GM12878 (cell line): ENCODE measurements at regions not wholly inside any gene's neighbourhood (a gene's known extent, or its start where the extent isn't known, plus 50 kb on each side); places are given as distances from the start of the nearest gene placed in this dataset.

Experiments used
- ATAC-seq: fragments of 200-7000 bp; cut with Tn5 transposase; 3 replicates; pipeline ENCODE4 v1.9.1; 2020; ENCODE audit warnings: mild to moderate bottlenecking, moderate library complexity
- BruUV-seq: library from RNA; stranded (reverse); fragments of 400-500 nt; replicated peaks from 2 replicates; lab custom pipeline; 2021; lab: Mats Ljungman, UMichigan
- CTCF ChIA-PET: fragments of 300-600 bp; sonication (Branson Sonifier 250); formaldehyde crosslinking; extraction: SDS; loops from one replicate; lab custom pipeline; 2021; ENCODE audit warnings: inconsistent platforms; lab: Yijun Ruan, JAX
- POLR2A ChIA-PET: fragments of 350-600 bp; formaldehyde crosslinking; extraction: SDS; loops from one replicate; lab custom pipeline; 2021; ENCODE audit warnings: inconsistent platforms; lab: Charles Lee
- RAD21 ChIA-PET: fragments of 300-600 bp; sonication (Branson Sonifier 250); formaldehyde crosslinking; loops from one replicate; lab custom pipeline; 2023; ENCODE audit warnings: antibody characterized with exemption; ENCODE audit not compliant: unreplicated experiment; lab: Charles Lee
- SMC1A ChIA-PET: fragments of 300-600 bp; sonication (Branson Sonifier 250); formaldehyde crosslinking; loops from one replicate; lab custom pipeline; 2023; ENCODE audit not compliant: unreplicated experiment, uncharacterized antibody; lab: Charles Lee
- DNase-seq: peaks from one replicate; pipeline ENCODE4 v3.0.0-alpha.2; 2011; ENCODE audit warnings: low read depth, low spot score
- FAIRE-seq: peaks from 3 replicates; lab custom pipeline; 2011; peaks lifted over from hg19 to GRCh38; lab: Jason Lieb, UNC
- H2AFZ ChIP-seq: 2 replicates; pipeline ENCODE4 v1.6.0; 2011; ENCODE audit warnings: low read depth, low read length, control low read depth; ENCODE audit not compliant: control insufficient read depth
- H3K27ac ChIP-seq: 2 replicates; pipeline ENCODE4 v1.5.1; 2011; ENCODE audit warnings: control low read depth; ENCODE audit not compliant: control insufficient read depth, insufficient read depth
- H3K27me3 ChIP-seq, 2 experiments: replicated peaks in 1 of 2; 2 replicates each; pipeline versions ENCODE4 v1.6.0 to v1.6.1; 2011; ENCODE audit warnings: low read length in 1 of 2; ENCODE audit not compliant: control insufficient read depth in 2 of 2, insufficient read depth in 2 of 2
- H3K36me3 ChIP-seq, 2 experiments: 2 replicates each; pipeline ENCODE4 v1.5.1; 2011; ENCODE audit warnings: low read length in 1 of 2; ENCODE audit not compliant: control insufficient read depth in 2 of 2, insufficient read depth in 2 of 2
- H3K4me1 ChIP-seq: 2 replicates; pipeline ENCODE4 v1.6.1; 2011; ENCODE audit warnings: mild to moderate bottlenecking, low read length, moderate library complexity, mixed read lengths; ENCODE audit not compliant: control insufficient read depth, insufficient read depth
- H3K4me2 ChIP-seq: 2 replicates; pipeline ENCODE4 v1.6.0; 2011; ENCODE audit warnings: control low read depth; ENCODE audit not compliant: control insufficient read depth, insufficient read depth
- H3K4me3 ChIP-seq: fragments of 200-600 bp; sonication (generic); 2 replicates; pipeline ENCODE4 v1.5.1; 2016
- H3K79me2 ChIP-seq: 2 replicates; pipeline ENCODE4 v1.6.0; 2011; ENCODE audit warnings: low read length; ENCODE audit not compliant: control insufficient read depth, insufficient read depth
- H3K9ac ChIP-seq: 2 replicates; pipeline ENCODE4 v1.8.0; 2011; ENCODE audit warnings: low read length, control low read depth, mixed read lengths; ENCODE audit not compliant: control insufficient read depth, insufficient read depth
- H3K9me3 ChIP-seq: replicated peaks from 3 replicates; pipeline ENCODE4 v1.5.1; 2011; ENCODE audit warnings: mild to moderate bottlenecking, low read length; ENCODE audit not compliant: control insufficient read depth, insufficient read depth
- H4K20me1 ChIP-seq: 2 replicates; pipeline ENCODE4 v1.6.0; 2011; ENCODE audit not compliant: control insufficient read depth, insufficient read depth
- ASH2L ChIP-seq: fragments of 300-600, 200-600 bp; sonication (generic); IDR thresholded peaks from 2 replicates; pipeline ENCODE4 v1.6.1; 2017; ENCODE audit warnings: low read depth, mild to moderate bottlenecking, borderline replicate concordance
- LARP7 ChIP-seq: fragments of 450-650 bp; IDR thresholded peaks from 2 replicates; pipeline ENCODE4 v1.6.1; 2017; ENCODE audit warnings: mild to moderate bottlenecking
- RFX5 ChIP-seq: IDR thresholded peaks from 2 replicates; pipeline ENCODE4 v1.6.1; 2011; ENCODE audit warnings: low read depth, low read length, improper control_type of control experiment
- SIN3A ChIP-seq: IDR thresholded peaks from 2 replicates; pipeline ENCODE4 v1.6.1; 2012; ENCODE audit warnings: low read depth, low read length, improper control_type of control experiment
- ZNF622 ChIP-seq: fragments of 450-650 bp; IDR thresholded peaks from 2 replicates; pipeline ENCODE4 v1.6.1; 2017; ENCODE audit warnings: mild to moderate bottlenecking, inconsistent platforms
- WGBS: methylation state at CpG from one replicate; pipeline ENCODE4 v1.1.6; 2016; ENCODE audit warnings: low lambda C conversion rate; ENCODE audit not compliant: insufficient replicate concordance, insufficient coverage; ENCODE audit errors: missing lambda C conversion rate; 5-methylcytosine and 5-hydroxymethylcytosine counted together
- in situ Hi-C: fragments of 300-500 bp; cut with MboI; formaldehyde crosslinking; loops from 9 replicates; pipeline ENCODE4 v1.14.3; 2018; ENCODE audit warnings: mixed read lengths
- intact Hi-C: fragments of 100-400 bp; cut with micrococcal nuclease; formaldehyde crosslinking; loops from one replicate; pipeline ENCODE4 v1.14.2; 2022; ENCODE audit not compliant: unreplicated experiment
- TF ChIP-seq, protein P1 (sequence below): fragments of 450-650 bp; conservative IDR thresholded peaks from 2 replicates; pipeline ENCODE4 v1.6.1; 2017; ENCODE audit warnings: mild to moderate bottlenecking, moderate library complexity
- TF ChIP-seq, protein P2 (sequence below): fragments of 450-650 bp; formaldehyde crosslinking; IDR thresholded peaks from 2 replicates; pipeline ENCODE4 v1.4.0; 2022; ENCODE audit warnings: mild to moderate bottlenecking, moderate library complexity

DNA sequence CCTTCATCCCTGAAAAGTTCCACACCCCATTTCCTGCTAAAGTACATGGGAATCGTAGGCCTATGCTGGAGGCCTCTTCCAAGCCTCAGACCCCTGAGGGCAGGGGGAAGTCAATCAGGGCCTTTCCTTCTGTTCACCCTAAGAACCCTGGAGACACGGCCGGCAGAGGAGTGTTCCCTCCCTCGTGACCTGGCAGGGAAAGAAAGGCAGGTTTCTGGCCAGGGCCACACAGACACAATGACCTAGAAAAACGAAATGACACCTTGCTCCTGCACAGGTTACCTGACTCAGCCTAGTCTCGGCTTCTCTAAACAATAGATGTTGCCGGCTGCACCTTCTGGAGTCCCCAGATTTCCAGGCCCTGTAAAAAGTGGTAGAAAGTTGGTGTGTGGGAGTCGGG, 60.6 kb upstream of the CADM1 start:
- H3K27me3 ChIP-seq = peaks cover 0 to 3% of the 10 kb centered on the region in 2 experiments; a peak in 2 of 4 replicates
- TF ChIP-seq SIN3A = no peak
- no peak for TF ChIP-seq ZNF622
- no peak for TF ChIP-seq RFX5
- TF ChIP-seq, protein P1, sequence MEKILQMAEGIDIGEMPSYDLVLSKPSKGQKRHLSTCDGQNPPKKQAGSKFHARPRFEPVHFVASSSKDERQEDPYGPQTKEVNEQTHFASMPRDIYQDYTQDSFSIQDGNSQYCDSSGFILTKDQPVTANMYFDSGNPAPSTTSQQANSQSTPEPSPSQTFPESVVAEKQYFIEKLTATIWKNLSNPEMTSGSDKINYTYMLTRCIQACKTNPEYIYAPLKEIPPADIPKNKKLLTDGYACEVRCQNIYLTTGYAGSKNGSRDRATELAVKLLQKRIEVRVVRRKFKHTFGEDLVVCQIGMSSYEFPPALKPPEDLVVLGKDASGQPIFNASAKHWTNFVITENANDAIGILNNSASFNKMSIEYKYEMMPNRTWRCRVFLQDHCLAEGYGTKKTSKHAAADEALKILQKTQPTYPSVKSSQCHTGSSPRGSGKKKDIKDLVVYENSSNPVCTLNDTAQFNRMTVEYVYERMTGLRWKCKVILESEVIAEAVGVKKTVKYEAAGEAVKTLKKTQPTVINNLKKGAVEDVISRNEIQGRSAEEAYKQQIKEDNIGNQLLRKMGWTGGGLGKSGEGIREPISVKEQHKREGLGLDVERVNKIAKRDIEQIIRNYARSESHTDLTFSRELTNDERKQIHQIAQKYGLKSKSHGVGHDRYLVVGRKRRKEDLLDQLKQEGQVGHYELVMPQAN = no peak
- no peak for TF ChIP-seq LARP7
- TF ChIP-seq, protein P2, sequence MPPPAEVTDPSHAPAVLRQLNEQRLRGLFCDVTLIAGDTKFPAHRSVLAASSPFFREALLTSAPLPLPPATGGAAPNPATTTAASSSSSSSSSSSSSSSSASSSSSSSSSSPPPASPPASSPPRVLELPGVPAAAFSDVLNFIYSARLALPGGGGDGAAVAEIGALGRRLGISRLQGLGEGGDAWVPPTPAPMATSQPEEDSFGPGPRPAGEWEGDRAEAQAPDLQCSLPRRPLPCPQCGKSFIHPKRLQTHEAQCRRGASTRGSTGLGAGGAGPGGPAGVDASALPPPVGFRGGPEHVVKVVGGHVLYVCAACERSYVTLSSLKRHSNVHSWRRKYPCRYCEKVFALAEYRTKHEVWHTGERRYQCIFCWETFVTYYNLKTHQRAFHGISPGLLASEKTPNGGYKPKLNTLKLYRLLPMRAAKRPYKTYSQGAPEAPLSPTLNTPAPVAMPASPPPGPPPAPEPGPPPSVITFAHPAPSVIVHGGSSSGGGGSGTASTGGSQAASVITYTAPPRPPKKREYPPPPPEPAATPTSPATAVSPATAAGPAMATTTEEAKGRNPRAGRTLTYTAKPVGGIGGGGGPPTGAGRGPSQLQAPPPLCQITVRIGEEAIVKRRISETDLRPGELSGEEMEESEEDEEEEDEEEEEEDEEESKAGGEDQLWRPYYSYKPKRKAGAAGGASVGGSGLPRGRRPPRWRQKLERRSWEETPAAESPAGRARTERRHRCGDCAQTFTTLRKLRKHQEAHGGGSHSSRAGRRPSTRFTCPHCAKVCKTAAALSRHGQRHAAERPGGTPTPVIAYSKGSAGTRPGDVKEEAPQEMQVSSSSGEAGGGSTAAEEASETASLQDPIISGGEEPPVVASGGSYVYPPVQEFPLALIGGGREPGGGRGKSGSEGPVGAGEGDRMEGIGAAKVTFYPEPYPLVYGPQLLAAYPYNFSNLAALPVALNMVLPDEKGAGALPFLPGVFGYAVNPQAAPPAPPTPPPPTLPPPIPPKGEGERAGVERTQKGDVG (CRISPR knock-in tag) = no peak
- TF ChIP-seq ASH2L = no peak
- CTCF ChIA-PET = no interaction called here
- ATAC-seq (no peak), FAIRE-seq (no peak), DNase-seq (no peak)
- H3K4me2 ChIP-seq = no peak overlapping the region
- H3K9ac ChIP-seq = no peak overlapping the region
- no TSS peak for BruUV-seq
- no peaks in the 10 kb centered on the region for H3K9me3 ChIP-seq
- WGBS = 26% methylated on average over 8 of the region's 8 CpGs
- in situ Hi-C loops = no loop called here
- no peaks in the 10 kb centered on the region for H3K79me2 ChIP-seq
- RAD21 ChIA-PET = no interaction called here
- no peak overlapping the region for H3K4me3 ChIP-seq
- SMC1A ChIA-PET = no interaction called here
- no peaks in the 10 kb centered on the region for H3K4me1 ChIP-seq
- no peak overlapping the region for H2AFZ ChIP-seq
- H4K20me1 ChIP-seq = no peaks in the 10 kb centered on the region
- no peaks in the 10 kb centered on the region for H3K36me3 ChIP-seq
- H3K27ac ChIP-seq = no peak overlapping the region
- intact Hi-C loops = no loop called here
- POLR2A ChIA-PET = no interaction called here
